ENCODE measurements at regions not wholly inside any gene's neighbourhood (a gene's known extent, or its start where the extent isn't known, plus 50 kb on each side); places are given as distances from the start of the nearest gene placed in this dataset.

DNA sequence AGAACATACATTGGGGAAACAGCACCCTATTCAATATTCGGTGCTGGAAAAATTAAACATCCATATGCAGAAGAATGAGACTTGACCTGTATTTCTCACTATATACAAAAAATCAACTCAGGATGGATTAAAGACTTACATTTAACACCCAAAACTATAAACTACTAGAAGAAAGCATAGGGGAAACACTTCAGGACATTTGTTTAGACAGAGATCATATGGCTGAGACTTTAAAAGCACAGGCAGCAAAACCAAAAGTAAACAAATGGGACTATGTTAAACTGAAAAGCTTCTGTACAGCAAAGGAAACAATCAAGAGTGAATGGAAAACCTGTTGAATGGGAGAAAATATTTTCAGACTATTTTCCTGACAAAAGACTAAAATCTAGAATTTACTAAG is 1694.1 kb upstream of the CELF4 start:
- no peak for DNase-seq (ENCODE audit: low read depth)
- TF ChIP-seq, protein P1, sequence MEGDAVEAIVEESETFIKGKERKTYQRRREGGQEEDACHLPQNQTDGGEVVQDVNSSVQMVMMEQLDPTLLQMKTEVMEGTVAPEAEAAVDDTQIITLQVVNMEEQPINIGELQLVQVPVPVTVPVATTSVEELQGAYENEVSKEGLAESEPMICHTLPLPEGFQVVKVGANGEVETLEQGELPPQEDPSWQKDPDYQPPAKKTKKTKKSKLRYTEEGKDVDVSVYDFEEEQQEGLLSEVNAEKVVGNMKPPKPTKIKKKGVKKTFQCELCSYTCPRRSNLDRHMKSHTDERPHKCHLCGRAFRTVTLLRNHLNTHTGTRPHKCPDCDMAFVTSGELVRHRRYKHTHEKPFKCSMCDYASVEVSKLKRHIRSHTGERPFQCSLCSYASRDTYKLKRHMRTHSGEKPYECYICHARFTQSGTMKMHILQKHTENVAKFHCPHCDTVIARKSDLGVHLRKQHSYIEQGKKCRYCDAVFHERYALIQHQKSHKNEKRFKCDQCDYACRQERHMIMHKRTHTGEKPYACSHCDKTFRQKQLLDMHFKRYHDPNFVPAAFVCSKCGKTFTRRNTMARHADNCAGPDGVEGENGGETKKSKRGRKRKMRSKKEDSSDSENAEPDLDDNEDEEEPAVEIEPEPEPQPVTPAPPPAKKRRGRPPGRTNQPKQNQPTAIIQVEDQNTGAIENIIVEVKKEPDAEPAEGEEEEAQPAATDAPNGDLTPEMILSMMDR (conservative IDR thresholded peaks at IDR 0.05; ENCODE audit: control insufficient read depth, insufficient read depth, low read depth, low read length): no peak
- no peak overlapping the region for H3K4me3 ChIP-seq (ENCODE audit: control insufficient read depth, low read depth, low read length)

DNA sequence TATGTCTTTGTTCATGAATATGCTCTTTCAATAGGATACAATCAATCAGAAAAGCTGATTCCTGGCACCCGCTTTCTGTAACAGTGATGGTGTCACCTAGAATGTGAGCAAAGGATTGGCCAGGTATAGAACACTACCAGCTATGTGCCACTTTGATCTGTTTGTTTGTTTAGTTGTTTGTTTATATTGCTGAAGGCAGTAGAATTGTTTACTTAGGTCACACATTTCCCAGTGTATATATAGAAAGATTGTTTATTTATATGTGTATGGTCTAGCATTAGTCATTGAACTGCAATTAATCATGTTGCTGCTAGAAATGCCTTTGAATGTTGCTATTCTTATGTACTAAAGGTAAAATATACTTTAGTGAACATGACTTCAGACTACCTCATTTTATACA is 1678.6 kb upstream of the CELF4 start:
- DNase-seq (ENCODE audit: low read depth): no peak
- TF ChIP-seq, protein P1 (conservative IDR thresholded peaks at IDR 0.05; ENCODE audit: control insufficient read depth, insufficient read depth, low read depth, low read length): no peak
- no peak overlapping the region for H3K4me3 ChIP-seq (ENCODE audit: control insufficient read depth, low read depth, low read length)

DNA sequence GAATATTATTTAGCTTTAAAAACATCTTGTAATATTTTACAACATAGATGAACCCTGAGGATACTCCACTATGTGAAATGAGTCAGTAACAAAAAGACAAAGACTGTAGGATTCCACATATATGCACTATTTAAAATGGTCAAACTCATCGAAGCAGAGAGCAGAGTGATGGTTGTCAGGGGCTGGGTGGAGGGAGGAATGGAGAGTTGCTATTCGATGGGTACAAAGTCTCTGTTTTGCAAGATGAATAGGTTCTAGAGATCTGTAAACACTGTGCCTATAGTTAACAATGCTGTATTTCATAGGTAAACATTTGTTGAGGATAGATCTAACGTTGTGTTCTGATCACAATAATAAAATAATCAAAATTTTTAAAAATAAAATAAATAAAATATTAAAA is 1675.9 kb upstream of the CELF4 start:
- DNase-seq (ENCODE audit: low read depth): no peak
- TF ChIP-seq, protein P1 (conservative IDR thresholded peaks at IDR 0.05; ENCODE audit: control insufficient read depth, insufficient read depth, low read depth, low read length): no peak
- H3K4me3 ChIP-seq (ENCODE audit: control insufficient read depth, low read depth, low read length): no peak overlapping the region

DNA sequence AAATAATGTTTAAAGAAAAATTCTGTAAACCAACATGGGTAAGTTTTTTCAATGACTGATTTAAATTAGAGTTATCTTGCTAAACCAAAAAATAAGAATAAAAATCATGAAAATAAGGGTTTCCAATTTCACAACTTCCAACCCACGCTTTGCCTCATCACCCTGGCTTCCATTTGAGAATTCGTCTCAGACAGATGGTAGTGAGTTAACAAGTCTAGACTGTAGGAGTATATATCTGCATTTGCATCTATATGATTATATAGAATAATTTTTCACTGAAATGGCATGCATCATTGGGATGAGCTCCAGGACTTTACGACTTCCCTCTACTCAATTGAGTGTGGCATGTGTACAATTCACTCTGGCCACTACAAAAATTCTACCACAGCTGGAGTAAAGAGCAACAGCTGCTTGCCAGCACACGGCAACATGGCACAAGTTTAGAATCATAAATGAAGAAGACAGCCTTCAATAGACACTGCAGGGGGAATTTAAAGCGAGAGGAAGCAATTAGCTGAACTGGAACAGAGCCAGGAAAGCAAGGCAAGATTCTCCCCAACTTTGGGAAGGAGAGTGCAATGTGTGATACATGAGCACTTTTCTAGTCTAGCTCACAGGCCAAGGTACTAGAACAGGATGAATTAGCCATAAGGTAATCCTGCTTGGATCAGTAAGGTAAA is 1673.5 kb upstream of the CELF4 start:
- no peak overlapping the region for H3K4me3 ChIP-seq (ENCODE audit: control insufficient read depth, low read depth, low read length)
- DNase-seq (ENCODE audit: low read depth): no peak
- TF ChIP-seq, protein P1 (conservative IDR thresholded peaks at IDR 0.05; ENCODE audit: control insufficient read depth, insufficient read depth, low read depth, low read length): no peak

DNA sequence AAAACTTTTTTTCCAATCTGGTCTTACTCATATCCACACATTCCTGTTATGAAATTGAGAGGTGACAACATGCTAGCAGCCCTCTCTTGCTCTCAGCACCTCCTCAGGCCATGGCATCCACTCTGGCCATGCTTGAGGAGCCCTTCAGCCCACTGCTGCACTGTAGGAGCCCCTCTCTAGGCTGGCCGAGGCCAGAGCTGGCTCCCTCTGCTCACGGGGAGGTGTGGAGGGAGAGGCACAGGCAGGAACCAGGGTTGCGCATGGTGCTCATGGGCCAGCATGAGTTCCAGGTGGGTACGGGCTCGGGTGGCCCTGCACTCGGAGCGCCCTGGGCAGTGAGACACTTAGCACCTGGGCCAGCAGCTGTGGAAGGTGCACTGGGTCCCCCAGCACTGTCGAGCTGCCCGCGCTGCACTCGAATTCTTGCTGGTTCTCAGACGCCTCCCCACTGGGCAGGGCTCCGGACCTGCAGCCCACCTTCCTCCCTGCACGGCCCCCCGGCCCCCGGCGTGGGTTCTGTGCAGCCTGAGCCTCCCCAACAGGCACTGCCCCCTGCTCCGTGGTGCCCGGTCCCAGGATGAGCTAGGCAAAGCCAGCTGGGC is 1669.6 kb upstream of the CELF4 start:
- TF ChIP-seq, protein P1 (conservative IDR thresholded peaks at IDR 0.05; ENCODE audit: control insufficient read depth, insufficient read depth, low read depth, low read length): no peak
- DNase-seq (ENCODE audit: low read depth): no peak
- H3K4me3 ChIP-seq (ENCODE audit: control insufficient read depth, low read depth, low read length): no peak overlapping the region

DNA sequence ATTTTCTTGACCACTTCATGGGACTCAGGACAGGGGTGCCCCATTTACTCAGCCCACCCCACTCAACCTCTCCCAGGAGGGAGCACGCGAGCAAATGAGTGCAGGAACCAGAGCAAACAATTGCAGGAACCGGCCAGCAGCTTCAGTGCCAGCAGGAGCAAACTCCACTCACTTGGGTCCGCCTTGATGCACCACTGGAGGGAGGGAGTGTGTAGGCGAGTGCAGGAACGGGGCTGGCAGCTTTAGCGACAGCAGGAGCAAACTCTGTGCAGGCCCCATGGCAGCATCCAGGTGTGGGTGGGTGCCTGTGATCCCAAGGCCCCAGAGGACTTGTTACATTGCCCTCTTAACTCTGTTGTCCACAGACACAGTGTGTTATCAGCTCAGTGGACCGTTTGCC is 1667.3 kb upstream of the CELF4 start:
- no peak for DNase-seq (ENCODE audit: low read depth)
- no peak overlapping the region for H3K4me3 ChIP-seq (ENCODE audit: control insufficient read depth, low read depth, low read length)
- TF ChIP-seq, protein P1 (conservative IDR thresholded peaks at IDR 0.05; ENCODE audit: control insufficient read depth, insufficient read depth, low read depth, low read length): no peak

Data from fibroblast of mammary gland (primary cell).